Neuronal stem cell (in vitro differentiated cells): ENCODE measurements at regions not wholly inside any gene's neighbourhood (a gene's known extent, or its start where the extent isn't known, plus 50 kb on each side); places are given as distances from the start of the nearest gene placed in this dataset.

Experiments
- DNase-seq: peaks from one replicate; pipeline ENCODE4 v3.0.0-alpha.2; 2013; ENCODE audit warnings: low spot score
- H2AFZ ChIP-seq: one replicate; pipeline ENCODE4 v1.6.1; 2013; ENCODE audit warnings: mild to moderate bottlenecking, low read length, inconsistent platforms
- H2AK5ac ChIP-seq: 2 replicates; pipeline ENCODE4 v1.6.1; 2013; ENCODE audit warnings: low read depth, mild to moderate bottlenecking, inconsistent platforms, low read length, moderate library complexity, mixed read lengths
- H2BK120ac ChIP-seq: 2 replicates; pipeline ENCODE4 v1.6.1; 2013; ENCODE audit warnings: low read depth, mild to moderate bottlenecking, inconsistent platforms, low read length, moderate library complexity, mixed read lengths
- H2BK12ac ChIP-seq: one replicate; pipeline ENCODE4 v1.6.1; 2013; ENCODE audit warnings: low read length, inconsistent platforms
- H2BK15ac ChIP-seq: 2 replicates; pipeline ENCODE4 v1.6.1; 2013; ENCODE audit warnings: mild to moderate bottlenecking, low read length, inconsistent platforms, mixed read lengths
- H2BK5ac ChIP-seq: one replicate; pipeline ENCODE4 v1.6.1; 2013; ENCODE audit warnings: inconsistent platforms, mild to moderate bottlenecking, low read length, moderate library complexity
- H3K14ac ChIP-seq: one replicate; pipeline ENCODE4 v1.6.1; 2013; ENCODE audit warnings: low read length, inconsistent platforms
- H3K18ac ChIP-seq: 2 replicates; pipeline ENCODE4 v1.6.1; 2013; ENCODE audit warnings: low read length, inconsistent platforms
- H3K23ac ChIP-seq: 2 replicates; pipeline ENCODE4 v1.6.1; 2013; ENCODE audit warnings: low read depth, mild to moderate bottlenecking, mixed read lengths, low read length, inconsistent platforms; ENCODE audit not compliant: poor library complexity
- H3K27ac ChIP-seq: replicated peaks from 3 replicates; pipeline ENCODE4 v1.5.1; 2013; ENCODE audit warnings: low read length, inconsistent platforms
- H3K27me3 ChIP-seq, 3 experiments: 2 replicates each; pipeline ENCODE4 v1.6.1; 2013; ENCODE audit warnings: low read length in 3 of 3, mild to moderate bottlenecking in 2 of 3, inconsistent platforms in 1 of 3, low read depth in 1 of 3, mixed read lengths in 1 of 3, moderate library complexity in 1 of 3; ENCODE audit not compliant: control insufficient read depth in 3 of 3, insufficient read depth in 3 of 3
- H3K36me3 ChIP-seq, 2 donors: replicated peaks in 1 of 2; 2 replicates each; pipeline ENCODE4 v1.6.1; 2013; ENCODE audit warnings: low read length in 2 of 2; ENCODE audit not compliant: control insufficient read depth in 2 of 2, insufficient read depth in 2 of 2
- H3K4ac ChIP-seq: 2 replicates; pipeline ENCODE4 v1.6.1; 2013; ENCODE audit warnings: inconsistent platforms, mild to moderate bottlenecking, low read length, moderate library complexity
- H3K4me1 ChIP-seq, 2 donors: 1 replicate in 1 of 2; 2 replicates in 1 of 2; pipeline ENCODE4 v1.6.1; 2013; ENCODE audit warnings: low read length in 2 of 2, low read depth in 1 of 2; ENCODE audit not compliant: control insufficient read depth in 2 of 2, insufficient read depth in 1 of 2
- H3K4me2 ChIP-seq: one replicate; pipeline ENCODE4 v1.6.1; 2013; ENCODE audit warnings: mild to moderate bottlenecking, low read length, inconsistent platforms; ENCODE audit not compliant: insufficient read depth, poor library complexity, severe bottlenecking
- H3K4me3 ChIP-seq, 2 donors: 2 replicates each; pipeline ENCODE4 v1.5.1; 2013; ENCODE audit warnings: low read length in 2 of 2, mild to moderate bottlenecking in 2 of 2, inconsistent platforms in 1 of 2, moderate library complexity in 1 of 2
- H3K79me1 ChIP-seq: one replicate; pipeline ENCODE4 v1.6.1; 2013; ENCODE audit warnings: low read depth, mild to moderate bottlenecking, inconsistent platforms, low read length, moderate library complexity
- H3K9ac ChIP-seq: one replicate; pipeline ENCODE4 v1.6.1; 2013; ENCODE audit warnings: mild to moderate bottlenecking, low read depth, low read length, inconsistent platforms; ENCODE audit not compliant: poor library complexity
- H3K9me3 ChIP-seq, 2 donors: replicated peaks in 1 of 2; 2 replicates each; pipeline versions ENCODE3 to v1.6.1; 2013; ENCODE audit warnings: low read length in 2 of 2, mild to moderate bottlenecking in 2 of 2, inconsistent platforms in 1 of 2, low read depth in 1 of 2, mixed read lengths in 1 of 2, moderate library complexity in 1 of 2; ENCODE audit not compliant: control insufficient read depth in 2 of 2, insufficient read depth in 1 of 2
- H4K8ac ChIP-seq: one replicate; pipeline ENCODE4 v1.6.1; 2013; ENCODE audit warnings: low read depth, mild to moderate bottlenecking, inconsistent platforms, low read length, moderate library complexity
- H4K91ac ChIP-seq: one replicate; pipeline ENCODE4 v1.6.1; 2013; ENCODE audit warnings: low read length, low read depth, mild to moderate bottlenecking, inconsistent platforms; ENCODE audit not compliant: poor library complexity
- WGBS, 2 donors: extraction: QIAGEN DNeasy Blood & Tissue Kit; methylation state at CpG; one replicate each; pipeline ENCODE4 v1.1.7; 2013; ENCODE audit warnings: missing lambda C conversion rate in 2 of 2, mixed read lengths in 1 of 2; ENCODE audit not compliant: insufficient read length in 2 of 2, insufficient replicate concordance in 1 of 2; ENCODE audit errors: extremely low coverage in 2 of 2; 5-methylcytosine and 5-hydroxymethylcytosine counted together

DNA sequence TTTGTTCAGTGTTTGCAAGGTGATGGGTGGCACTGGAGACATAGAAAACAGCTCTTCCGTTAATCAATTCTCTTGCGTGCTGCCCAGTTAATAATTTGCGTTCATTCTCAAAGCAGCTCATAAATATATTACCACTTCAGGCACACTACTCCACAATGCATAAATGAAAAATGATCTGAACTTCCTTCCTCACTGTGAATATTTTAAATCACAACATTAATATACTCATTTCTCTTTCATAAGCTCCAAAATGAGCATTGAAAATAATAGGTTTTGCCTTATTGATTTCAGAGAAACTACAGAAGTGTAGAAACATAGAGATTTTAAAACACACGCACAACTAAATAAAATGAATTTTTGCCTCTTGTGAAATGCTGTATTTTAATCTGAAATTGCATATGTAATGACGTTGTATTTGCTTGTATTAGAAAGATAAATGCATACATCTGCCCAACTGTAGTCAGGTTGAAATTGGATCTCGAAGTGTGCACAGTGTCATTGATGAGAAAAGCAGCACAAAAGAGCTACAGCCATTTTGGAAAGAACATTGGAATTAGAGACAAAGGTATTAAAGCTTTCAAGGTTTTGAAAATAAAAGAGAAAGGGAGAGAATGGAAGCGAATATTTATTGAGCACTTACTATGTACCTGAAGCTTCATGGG is 350.5 kb downstream of the LPIN1 start:
- Histone ChIP-seq H2BK12ac (no peak overlapping the region), H3K27ac (no peak overlapping the region), H3K27me3 (no peaks in the 10 kb centered on the region)

DNA sequence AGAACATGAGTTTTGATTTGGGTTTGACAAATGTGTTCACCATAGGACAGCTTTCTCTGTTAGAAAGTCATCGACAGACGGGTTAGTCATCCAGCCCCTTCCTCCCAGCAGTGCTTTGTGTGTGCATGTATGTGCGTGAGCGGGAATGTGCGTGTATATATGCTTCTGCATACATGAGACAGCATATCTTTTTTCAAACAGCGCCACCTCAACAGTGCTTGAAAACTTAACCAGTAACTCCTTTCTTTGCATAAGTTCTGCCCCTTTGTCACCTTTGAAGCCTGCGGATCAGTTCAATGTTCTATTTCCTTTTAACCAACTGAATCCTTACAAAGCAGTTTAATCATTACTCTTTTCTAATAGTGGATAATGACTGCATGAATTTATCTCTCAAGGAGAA is 351.4 kb downstream of the LPIN1 start:
- Histone ChIP-seq H3K14ac (no peak overlapping the region), H3K9me3 (no peaks in the 10 kb centered on the region), H3K9ac (no peak overlapping the region), H2BK15ac (no peak overlapping the region), H3K27ac (no peak overlapping the region), H3K23ac (no peak overlapping the region), H3K36me3 (no peaks in the 10 kb centered on the region), H4K8ac (no peak overlapping the region), H4K91ac (no peak overlapping the region), H3K18ac (no peak overlapping the region), H3K4me3 (no peak overlapping the region), H2BK5ac (no peak overlapping the region), H2AK5ac (no peak overlapping the region), H2BK120ac (no peak overlapping the region), H2AFZ (no peak overlapping the region), H3K4me1 (peaks cover 4 to 8% of the 10 kb centered on the region in 2 donors), H3K79me1 (no peaks in the 10 kb centered on the region), H2BK12ac (no peak overlapping the region), H3K27me3 (no peaks in the 10 kb centered on the region), H3K4ac (no peak overlapping the region), H3K4me2 (no peak overlapping the region)
- WGBS, 2 donors: no CpG with 5 or more reads among the region's 7 CpGs
- no peak for DNase-seq

More for the DNA sequence above, 350.5 kb downstream of the LPIN1 start:
- Histone ChIP-seq H2BK15ac (no peak overlapping the region), H4K8ac (no peak overlapping the region), H3K9me3 (no peaks in the 10 kb centered on the region), H2BK5ac (no peak overlapping the region), H3K4ac (no peak overlapping the region), H4K91ac (no peak overlapping the region), H3K18ac (no peak overlapping the region), H3K79me1 (no peaks in the 10 kb centered on the region), H2AFZ (peak overlapping the region; percentile 64), H2BK120ac (no peak overlapping the region), H3K36me3 (no peaks in the 10 kb centered on the region), H2AK5ac (no peak overlapping the region), H3K9ac (no peak overlapping the region), H3K4me2 (no peak overlapping the region), H3K14ac (no peak overlapping the region), H3K23ac (no peak overlapping the region), H3K4me1 (peaks cover 6 to 8% of the 10 kb centered on the region in 2 donors), H3K4me3 (no peak overlapping the region)
- DNase-seq: no peak
- WGBS, 2 donors: no CpG with 5 or more reads among the region's 7 CpGs

DNA sequence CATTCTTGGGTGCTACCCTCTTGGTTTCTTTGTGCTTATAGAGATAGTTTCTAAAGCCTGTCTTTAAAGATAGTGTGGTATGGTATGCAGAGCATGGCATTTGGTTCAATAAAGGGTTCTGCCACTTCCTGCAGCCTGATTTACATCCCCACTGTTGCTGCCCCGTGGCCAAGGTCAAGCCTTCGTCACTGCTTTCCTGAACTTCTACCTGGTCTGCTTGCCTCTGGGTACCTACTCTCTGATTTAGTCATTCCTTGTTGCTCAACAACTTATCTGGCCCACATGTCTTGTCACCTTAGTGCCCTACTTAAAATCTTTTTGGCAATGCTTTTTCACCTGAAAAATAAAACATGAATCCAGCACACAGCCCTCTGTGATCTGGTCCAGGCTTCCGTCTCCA is 352.9 kb downstream of the LPIN1 start:
- Histone ChIP-seq H3K9me3 (no peaks in the 10 kb centered on the region), H4K91ac (no peak overlapping the region), H3K36me3 (no peaks in the 10 kb centered on the region), H3K18ac (no peak overlapping the region), H3K23ac (no peak overlapping the region), H3K4me1 (peaks cover 0 to 5% of the 10 kb centered on the region in 2 donors), H3K4me2 (no peak overlapping the region), H2BK120ac (no peak overlapping the region), H2BK15ac (no peak overlapping the region), H3K27ac (no peak overlapping the region), H3K4ac (no peak overlapping the region), H2AFZ (no peak overlapping the region), H3K4me3 (no peak overlapping the region), H3K27me3 (no peaks in the 10 kb centered on the region), H3K79me1 (no peaks in the 10 kb centered on the region), H4K8ac (no peak overlapping the region), H2BK12ac (no peak overlapping the region), H2BK5ac (no peak overlapping the region), H2AK5ac (no peak overlapping the region), H3K9ac (no peak overlapping the region), H3K14ac (no peak overlapping the region)
- WGBS, 2 donors: no CpG with 5 or more reads among the region's 3 CpGs
- no peak for DNase-seq

DNA sequence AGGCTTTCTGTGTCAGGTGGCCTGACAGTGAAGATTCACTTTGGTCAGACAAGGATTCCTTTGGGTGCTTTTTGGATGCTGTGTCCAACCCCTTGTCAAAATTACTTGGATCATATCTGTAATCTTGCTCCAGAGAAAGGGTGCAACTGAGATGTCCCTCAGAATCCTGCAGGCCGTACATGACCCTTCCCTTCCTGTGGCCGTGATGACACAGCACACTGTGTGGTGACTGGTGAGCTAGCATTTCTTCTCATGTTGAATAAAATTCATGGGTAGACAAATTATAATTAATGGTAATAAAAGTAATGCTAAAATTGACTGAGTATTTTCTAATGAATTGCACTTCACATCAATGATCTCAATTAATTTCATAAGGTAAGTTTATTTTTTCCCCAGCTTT is 356.2 kb downstream of the LPIN1 start:
- no peak overlapping the region for H2BK12ac ChIP-seq
- no peak overlapping the region for H3K9ac ChIP-seq
- H3K79me1 ChIP-seq: no peaks in the 10 kb centered on the region
- H2BK5ac ChIP-seq: no peak overlapping the region
- H2BK120ac ChIP-seq: no peak overlapping the region
- no peak overlapping the region for H3K14ac ChIP-seq
- H3K23ac ChIP-seq: no peak overlapping the region
- H4K8ac ChIP-seq: no peak overlapping the region
- H3K18ac ChIP-seq: no peak overlapping the region
- H2AFZ ChIP-seq: no peak overlapping the region
- WGBS, 2 donors: no CpG with 5 or more reads among the region's 2 CpGs
- no peak overlapping the region for H3K27ac ChIP-seq
- no peaks in the 10 kb centered on the region for H3K9me3 ChIP-seq
- H2AK5ac ChIP-seq: no peak overlapping the region
- no peak overlapping the region for H3K4me3 ChIP-seq
- H2BK15ac ChIP-seq: no peak overlapping the region
- no peaks in the 10 kb centered on the region for H3K27me3 ChIP-seq
- DNase-seq: no peak
- H3K4me2 ChIP-seq: no peak overlapping the region
- H3K4ac ChIP-seq: no peak overlapping the region
- H3K4me1 ChIP-seq: peaks cover 0 to 2% of the 10 kb centered on the region in 2 donors
- no peaks in the 10 kb centered on the region for H3K36me3 ChIP-seq
- no peak overlapping the region for H4K91ac ChIP-seq
